GM21447 (cell line): ENCODE measurements at regions not wholly inside any gene's neighbourhood (a gene's known extent, or its start where the extent isn't known, plus 50 kb on each side); places are given as distances from the start of the nearest gene placed in this dataset.

ENCODE experiments used
- ATAC-seq: cut with Tn5 transposase; IDR thresholded peaks from one replicate; pipeline ENCODE4 v1.9.1; 2021; ENCODE audit not compliant: unreplicated experiment

DNA sequence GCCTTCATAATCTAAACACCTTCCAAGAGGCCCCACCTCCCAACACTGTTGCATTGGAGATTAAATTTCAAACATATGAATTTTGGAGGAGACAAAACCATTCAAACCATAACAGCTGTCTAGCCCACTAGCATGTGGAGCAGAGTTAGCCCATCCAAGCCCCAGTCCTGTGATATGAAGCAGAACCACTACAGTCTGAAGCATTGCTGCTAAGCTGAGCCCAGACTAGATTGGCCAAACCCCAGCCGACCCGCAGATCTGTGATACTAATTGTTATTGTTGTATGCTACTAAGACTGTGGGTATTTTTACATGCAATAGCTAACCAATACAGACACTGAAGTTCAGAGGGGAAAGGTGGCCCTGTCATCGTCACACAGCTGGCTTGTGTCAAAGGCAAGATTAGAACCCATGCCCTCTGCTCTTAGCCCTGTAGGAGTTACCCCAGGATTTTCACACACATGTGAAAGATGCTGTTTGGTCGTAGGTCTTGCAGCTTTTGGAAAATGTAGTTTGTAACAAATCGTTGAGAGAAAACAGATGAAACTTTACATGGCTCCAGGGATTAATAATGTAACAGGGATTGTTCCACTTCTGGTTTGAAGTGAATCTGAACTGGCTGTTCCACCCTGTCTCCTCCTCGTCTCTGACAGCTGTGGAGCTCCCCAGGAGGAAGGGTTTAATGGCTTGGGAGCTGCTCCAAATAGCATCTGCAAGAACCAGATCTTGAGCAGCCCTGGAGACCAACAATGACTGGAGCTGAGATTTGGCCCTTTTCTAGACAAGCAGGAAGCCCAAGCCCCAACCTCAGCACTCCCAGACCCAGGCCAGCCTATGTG lies 517.5 kb downstream of the MID1IP1 start:
- no peak for ATAC-seq

DNA sequence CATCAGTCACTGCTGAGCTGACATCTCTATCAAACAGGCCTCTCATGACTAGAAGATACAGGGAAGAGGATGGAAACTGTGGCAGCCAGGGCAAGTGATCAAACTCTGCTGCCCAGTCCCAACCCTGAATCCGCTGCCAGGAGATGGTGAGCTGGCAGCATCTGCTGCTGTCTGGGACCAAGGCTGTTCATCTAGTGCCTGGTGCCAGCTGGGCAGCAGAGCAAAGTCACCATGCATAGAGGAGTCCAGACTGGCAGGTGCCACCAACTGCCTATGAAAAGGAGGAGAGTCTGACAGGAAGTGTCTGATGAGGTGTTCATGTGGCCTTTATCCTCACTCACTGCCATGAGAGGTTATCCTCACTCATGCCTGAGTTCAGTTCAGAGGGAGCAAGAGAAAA lies 518.9 kb downstream of the MID1IP1 start:
- ATAC-seq, result no peak

DNA sequence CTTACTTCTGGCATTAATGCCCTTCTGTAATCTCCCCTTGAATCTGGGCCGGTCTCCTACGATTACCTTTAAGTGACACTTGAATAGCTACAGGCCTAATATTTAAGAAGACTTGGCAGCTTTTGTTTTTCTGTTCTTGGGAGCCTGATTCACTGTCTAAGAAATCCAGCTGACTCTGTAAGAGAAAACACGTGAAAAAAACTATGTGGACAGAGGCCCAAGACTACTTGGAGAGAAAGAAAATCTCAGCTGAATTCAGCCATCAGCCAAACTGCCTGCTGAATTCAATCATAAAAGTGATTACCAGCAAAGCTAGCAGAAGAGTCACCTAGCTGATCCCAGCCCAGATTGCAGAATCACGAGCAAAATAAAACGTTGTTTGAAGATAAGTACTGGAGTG lies 521.2 kb downstream of the MID1IP1 start:
- ATAC-seq, result no peak

DNA sequence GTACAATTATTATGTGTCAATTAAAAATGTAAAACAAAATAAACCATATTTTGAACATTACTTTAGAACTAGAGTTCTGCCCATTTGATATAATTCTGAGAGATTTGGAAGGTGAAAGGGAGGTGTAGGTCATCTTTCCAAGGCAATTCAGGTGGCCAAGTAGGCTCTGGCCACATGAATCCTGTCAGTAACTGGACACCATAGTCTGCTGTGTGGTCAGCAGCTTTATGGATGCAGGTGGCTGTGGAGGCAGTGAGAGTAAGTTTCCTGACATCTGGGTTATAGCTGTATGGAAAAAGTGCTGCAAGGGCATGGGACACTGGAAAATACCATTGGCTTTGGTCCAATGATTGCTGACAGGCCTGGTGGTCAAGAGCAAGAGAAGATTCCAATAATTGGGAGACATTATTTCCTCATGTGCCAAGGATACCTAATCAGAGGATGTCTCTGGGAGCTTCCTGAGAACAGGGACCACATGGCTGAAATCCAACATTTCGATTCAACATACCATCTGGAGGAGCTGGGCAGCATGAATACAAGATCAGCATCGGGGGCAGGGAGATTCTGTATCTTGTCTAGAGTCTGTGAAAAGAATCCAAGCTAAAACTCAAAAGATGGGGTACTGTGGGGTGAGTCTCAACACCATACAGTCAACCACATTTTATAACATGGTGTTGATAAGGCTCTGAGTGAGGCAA lies 523.1 kb downstream of the MID1IP1 start:
- no peak for ATAC-seq

DNA sequence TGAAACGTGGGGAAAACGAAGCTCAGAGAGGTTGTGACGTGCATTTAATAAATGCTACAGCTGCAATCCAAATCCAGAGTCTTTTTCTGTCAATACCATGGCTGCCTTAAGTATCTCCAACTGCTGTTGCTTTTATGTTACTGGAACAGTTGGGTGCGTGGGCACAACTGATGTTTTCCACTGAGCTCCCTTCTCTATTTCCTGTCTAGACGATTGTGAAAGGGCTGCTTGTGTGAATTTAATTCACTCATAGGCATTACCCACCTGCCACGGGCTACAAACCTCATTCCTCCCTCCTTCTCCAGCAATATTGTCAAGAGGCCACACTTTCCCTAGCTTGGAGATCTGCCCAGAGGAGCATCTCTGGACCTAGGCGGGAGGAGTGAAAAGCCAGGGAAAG lies 526.0 kb downstream of the MID1IP1 start:
- no peak for ATAC-seq

DNA sequence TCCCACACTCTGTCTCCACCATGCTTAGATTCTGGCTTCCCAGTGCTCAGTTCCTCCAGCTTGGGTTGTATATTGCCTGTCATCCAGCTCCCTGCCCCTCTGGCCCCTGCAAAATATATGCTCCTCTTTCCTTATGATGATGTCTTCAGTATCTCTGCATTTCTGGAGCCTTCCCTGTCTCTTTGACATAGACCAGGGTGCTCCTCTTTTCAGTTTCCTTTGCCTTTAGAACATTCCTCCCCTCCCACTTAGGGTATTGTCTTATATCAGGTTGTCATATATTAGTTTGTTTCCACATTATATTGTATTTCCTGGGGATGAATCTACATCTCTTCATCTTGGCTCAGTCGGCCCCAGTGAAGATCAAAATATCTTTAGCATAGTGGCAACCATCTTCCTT lies 526.4 kb downstream of the MID1IP1 start:
- ATAC-seq, result no peak

DNA sequence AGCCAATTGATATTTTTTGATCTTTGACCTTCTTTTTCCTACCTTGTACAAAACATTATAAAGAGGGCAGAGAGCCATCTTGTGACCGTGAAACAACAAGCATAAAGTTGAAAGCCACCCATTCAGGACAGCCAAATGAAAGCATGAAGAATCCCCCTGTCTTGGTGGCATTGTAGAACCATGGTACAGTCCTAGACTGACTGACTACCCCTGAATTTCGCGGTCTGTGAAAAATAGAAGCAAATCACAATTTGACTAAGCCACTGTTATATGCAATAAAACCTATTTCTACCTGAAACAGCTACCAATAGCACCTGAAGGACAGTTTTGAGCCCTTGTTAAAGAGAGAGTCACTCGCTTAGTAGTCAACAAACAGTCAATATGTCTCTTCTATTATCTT lies 527.4 kb downstream of the MID1IP1 start:
- no peak for ATAC-seq

DNA sequence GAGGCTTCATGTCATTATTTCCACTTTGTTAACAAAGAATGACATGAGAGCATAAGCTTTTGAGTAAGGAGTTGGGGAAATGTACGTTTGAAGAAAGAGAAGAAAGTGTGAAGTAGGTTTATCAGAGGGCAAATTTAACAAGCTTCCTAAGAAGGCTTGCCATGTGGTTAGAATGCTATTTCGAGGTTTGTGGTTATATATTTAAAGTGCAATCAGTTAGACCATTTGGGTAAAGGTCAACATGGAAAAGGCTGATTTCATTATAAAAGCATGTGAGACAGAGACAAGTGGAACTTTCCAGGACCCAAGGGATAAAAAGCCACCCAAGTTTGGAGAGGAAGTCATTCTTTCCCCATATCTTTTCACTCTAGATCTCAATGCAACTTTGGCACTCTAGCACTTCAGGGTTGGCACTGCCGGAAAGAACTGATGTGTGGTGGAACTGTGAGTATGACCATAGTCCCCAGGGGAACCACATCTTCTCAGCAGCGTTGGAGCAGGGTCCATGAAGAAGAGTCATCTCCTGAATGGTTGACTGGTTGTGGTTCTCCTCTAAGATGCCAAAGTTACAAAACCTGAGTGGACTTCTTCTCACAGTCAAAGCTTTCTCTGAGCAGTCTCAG lies 529.9 kb downstream of the MID1IP1 start:
- peak; percentile 66 for ATAC-seq

DNA sequence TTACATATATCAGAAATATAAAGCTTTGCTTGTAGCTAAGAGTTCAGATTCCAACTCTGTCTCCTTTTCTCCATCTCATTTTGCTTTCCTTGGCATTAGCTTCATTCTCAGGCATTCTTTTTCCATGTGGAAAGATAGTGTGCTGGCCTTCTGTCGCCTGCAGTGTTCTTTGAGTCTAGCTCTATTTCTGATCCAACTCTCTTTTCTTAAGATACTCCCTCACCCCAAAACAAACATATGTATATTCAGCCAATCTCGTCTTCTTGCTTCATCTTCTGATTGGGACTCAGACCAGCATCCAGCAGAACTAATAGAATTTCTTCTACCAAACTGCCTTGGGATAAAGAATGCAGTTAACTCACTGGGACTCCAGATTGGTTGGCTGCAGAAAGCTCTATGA lies 532.2 kb downstream of the MID1IP1 start:
- no peak for ATAC-seq

DNA sequence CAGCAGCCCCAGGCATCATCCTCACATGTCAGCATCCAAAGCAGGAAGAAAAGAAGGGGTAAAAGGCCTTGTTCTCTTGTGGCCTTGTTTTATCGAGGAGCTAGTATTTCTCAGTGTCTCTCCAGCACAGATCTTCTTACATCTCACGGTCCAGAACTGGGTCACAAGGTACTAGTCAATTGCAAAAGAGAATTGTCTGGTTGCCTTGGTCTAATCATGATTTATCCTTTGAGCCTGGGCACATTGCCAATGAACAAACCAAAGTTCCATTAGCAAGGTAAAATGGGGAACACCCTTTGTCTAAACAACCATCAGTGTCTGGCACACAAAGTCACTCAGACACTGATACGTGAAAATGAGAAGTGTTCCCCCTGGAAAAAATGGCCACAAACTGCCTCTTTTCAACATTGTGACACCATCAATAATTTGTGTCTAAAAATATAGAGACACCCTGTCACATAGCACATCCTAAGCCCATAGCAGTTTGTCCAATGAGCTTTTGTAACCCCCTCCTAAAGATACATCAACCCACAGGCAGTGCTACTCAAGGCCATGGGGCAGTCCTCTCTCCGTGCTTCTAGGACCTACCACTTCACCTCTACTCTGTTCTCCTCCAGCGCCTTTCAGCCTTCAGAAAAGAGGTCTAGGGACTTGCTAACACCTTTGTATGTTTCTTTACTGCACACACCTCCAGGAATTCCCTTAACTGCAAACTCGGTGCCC lies 534.4 kb downstream of the MID1IP1 start:
- ATAC-seq, result no peak

DNA sequence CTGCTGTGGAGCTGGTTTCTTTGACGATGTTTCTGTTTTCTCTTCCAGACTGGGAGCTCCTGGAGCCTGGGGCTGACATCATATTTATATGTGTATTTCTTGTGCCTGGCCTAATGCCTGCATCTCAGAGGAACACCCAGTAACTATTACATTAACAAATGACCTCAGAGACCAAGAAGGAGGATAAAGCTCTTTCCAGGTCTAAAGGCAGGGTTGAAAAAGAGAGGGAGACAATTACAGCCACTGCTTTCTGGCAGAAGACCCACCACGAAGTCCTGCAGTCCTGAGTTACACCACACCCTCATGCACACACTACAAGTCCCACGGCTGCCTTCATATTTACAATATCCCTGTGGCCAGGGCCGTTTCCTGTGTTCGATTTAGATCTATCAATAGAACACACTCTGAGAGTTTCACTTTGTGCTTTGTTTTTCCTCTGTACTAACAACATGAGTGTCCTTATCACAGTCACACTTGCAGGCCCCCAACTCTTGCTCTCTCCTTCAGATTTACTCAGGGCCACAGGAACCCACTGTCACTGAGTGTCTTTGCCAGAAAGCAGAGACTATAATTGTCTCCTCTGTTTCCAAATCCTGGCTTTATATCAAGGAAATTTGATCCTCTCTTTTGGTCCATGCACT lies 535.5 kb downstream of the MID1IP1 start:
- peak; percentile 92 for ATAC-seq

DNA sequence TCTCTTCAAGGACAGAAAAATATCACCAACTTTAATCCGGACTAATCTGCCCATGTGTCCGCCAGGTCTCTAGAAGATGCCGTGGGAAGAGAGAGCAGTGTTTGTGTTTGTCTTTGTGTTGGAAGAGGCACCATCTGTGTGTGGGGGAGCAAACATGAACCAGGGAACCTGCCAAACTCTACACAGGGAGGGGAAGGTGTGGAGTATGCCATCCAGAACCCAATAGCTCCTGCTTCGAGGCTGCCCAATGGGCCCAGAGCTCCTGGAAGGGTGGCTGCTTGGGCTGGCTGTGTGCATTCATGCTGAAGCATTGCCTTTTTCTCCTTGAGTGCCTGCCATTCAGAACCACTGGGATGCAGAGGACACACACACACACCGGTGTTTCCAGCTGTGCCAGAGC lies 536.2 kb downstream of the MID1IP1 start:
- ATAC-seq, result no peak

DNA sequence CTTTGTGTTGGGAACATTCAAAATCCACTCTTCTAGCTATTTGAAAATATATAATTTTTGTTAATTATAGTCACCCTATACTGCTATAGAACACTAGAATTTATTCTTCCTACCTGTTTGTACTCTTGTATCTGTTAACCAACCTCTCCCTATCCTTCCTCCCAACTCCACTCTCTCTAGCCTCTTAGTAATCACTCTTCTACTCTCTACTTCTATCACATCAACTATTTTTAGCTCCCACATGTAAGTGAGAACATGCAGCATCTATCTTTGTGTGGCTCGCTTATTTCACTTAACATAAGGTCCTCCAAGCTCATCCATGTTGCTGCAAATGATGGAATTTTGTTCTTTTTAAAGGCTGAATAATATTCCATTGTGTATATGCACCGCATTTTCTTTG lies 537.3 kb downstream of the MID1IP1 start:
- no peak for ATAC-seq

DNA sequence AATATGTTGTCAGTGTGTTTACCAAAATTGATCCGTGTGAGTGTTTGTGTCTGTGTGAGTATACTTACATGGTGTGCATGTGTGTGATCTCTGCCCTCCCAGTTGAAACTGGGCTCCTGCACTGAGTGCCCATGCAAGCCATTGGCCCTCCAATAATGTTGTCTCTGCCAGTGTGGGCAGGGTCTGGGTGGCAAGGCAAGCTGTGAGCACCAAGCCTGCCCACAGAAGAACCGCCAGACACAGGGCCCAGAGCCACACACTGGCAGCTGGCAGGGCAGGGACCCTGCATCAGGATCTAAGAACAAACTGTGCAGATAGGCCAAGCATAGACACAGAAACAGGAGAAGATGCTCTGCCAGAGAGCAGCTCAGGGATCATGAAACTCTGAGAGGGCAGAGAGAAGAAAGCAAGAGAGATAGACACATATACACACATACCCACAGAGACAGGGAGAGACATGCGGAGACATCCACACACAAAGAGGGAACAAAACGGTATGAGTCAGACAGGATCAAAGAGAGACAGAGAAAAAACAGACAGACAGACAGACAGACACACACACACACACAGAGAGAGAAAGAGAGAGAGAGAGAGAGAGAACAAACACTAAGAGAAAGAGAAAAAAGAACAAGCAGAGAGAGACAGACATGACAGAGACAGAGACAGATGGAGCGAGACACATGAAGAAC lies 555.0 kb downstream of the MID1IP1 start:
- no peak for ATAC-seq

DNA sequence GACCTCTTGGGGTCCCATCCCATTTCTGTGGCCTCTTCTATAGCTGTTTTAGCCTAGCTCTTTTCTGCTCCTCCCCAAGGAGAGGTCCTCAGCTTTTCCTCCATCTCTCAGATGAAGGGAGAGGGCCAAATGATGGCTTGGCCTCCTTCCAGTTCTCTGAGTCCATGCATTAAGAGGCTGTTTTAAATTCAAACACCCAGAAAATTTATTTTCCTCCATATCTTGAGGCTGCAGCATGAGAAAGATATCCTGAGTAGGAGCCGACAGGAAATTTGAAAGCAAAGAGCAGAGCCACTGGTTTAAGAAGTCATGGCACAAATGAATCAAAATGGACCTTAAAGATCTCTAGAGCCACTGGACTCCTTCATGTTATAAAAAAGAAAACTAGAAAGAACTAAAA lies 558.8 kb downstream of the MID1IP1 start:
- no peak for ATAC-seq

DNA sequence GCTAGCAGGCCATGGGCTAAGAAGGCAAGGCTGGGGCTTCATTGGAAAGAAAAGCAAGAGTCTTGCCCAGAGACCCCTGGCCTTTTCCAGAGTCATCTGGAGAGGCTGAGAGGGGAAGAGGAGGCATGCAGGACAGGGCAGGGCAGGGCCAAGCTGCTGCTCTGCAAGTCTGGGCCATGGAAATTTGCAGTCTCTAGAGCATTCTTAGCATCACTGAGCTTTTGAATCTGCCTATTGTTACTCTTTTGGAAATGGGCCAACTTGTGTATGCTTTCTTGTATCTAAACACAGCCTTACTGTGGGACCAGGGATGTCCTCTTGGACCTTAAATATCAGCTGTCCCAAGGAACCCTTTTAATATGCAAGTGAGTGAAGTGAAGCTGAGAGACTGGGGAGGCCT lies 560.5 kb downstream of the MID1IP1 start:
- no peak for ATAC-seq

DNA sequence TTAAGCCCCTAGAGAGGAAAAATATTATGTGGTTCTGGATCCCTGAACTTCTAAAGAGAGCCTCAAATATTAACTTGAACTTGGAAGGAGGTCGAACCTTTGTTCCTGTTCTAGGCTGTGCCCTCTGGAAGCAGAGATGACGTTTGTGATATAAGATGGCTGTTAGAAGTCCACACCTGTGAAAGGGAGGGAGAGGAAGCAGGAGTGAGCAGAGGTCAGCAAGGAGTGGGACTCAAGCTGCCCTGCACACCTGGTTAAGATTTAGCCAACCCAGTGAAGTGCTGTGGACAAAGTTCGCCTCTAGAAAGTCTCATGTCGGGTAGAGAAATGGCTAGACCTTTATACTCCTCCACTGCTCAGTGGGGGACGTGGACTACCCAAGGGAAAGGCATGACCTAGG lies 566.2 kb downstream of the MID1IP1 start:
- ATAC-seq, result no peak

DNA sequence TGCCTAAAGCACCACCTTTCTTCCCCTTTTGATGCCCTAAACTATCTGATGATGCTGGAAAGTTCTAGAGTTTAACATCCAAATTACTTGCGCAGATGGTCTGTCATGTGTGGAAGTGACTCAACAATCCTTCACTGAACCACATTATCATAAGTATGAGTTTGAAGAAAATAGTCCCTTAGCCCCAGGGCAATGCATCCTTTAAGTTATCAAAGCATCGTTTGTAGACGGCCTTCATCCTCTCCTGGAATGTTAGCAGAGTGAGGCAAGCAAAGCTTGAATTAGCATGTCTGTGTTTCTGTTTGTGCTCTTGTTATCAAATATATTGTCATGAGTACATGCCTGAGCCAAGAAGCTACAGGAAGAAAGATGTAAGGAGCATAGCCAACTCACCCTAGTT lies 570.9 kb downstream of the MID1IP1 start:
- ATAC-seq, result no peak

DNA sequence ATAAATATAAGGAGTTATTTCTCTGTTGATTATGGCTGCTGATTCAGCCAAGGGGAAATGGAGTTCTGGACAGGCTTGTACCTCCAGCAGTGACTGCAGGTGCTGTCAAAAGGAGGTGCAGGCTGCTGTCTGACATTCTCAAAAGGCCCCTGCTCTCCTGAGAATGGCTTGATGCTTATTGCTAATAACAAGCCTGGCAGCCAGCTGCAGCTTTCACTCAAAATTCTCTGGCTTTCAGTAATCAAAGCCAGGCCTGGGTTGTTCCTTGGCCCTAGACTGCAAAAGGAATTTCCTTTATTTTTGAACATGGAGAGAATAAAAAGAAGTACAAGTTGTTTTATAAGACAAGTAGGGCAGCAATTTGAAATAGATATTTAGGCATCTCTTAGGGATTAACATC lies 575.9 kb downstream of the MID1IP1 start:
- ATAC-seq, result no peak

DNA sequence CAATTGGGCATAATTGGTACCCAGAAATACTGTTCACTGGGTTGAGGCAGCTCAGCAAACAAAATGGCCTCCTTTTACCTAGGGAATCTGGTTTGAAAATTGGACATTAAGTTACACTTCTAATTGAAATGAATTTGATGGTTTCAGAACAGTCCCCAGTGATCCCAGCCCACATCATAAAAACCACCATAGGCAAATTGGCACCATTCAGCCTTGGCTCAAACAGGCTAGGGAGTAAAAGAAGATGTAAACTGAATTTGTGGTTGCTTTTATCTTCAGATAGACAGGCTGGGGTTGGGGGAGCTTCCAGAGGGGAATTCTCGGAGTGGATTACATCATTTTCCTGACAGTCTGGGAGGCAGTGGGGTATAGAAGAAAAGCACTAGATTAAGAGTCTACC lies 576.5 kb downstream of the MID1IP1 start:
- ATAC-seq, result no peak
